Peyer's patch (tissue), 4 donors: ENCODE measurements at regions not wholly inside any gene's neighbourhood (a gene's known extent, or its start where the extent isn't known, plus 50 kb on each side); places are given as distances from the start of the nearest gene placed in this dataset.

ENCODE experiments used
- DNase-seq, 3 donors: peaks; one replicate each; pipeline ENCODE4 v3.0.0-alpha.2; 2017 to 2019
- H3K27ac ChIP-seq, 4 donors: fragments of 200-600 bp; sonication (generic); one replicate each; pipeline ENCODE4 v1.5.1; 2016 to 2019
- H3K27me3 ChIP-seq, 2 donors: fragments of 200-600 bp; sonication (generic); one replicate each; pipeline ENCODE4 v1.5.1; 2019
- H3K36me3 ChIP-seq, 3 donors: fragments of 200-600 bp; sonication (generic); one replicate each; pipeline ENCODE4 v1.5.1; 2016 to 2019
- H3K4me1 ChIP-seq, 4 donors: fragments of 200-600 bp; sonication (generic); one replicate each; pipeline ENCODE4 v1.5.1; 2016 to 2019
- H3K4me3 ChIP-seq, 4 donors: fragments of 200-600 bp; sonication (generic); 1 replicate in 3 of 4; 2 replicates in 1 of 4; pipeline ENCODE4 v1.5.1; 2016 to 2019; ENCODE audit warnings: mild to moderate bottlenecking in 1 of 4
- H3K9me3 ChIP-seq, 4 donors: fragments of 200-600 bp; sonication (generic); one replicate each; pipeline ENCODE4 v1.5.1; 2016 to 2019; ENCODE audit warnings: mild to moderate bottlenecking in 1 of 4
- POLR2A ChIP-seq, 2 donors: fragments of 450-650 bp; IDR thresholded peaks; one replicate each; pipeline ENCODE4 v1.5.1; 2017; ENCODE audit warnings: antibody characterized with exemption in 2 of 2, mild to moderate bottlenecking in 2 of 2, moderate library complexity in 2 of 2
- TF ChIP-seq, protein P1 (sequence below), 6 experiments: fragments of 450-650 bp in 4 of 6; fragments of 200-600 bp in 2 of 6; sonication (generic) in 1 of 6; IDR thresholded peaks; one replicate each; pipeline ENCODE4 v1.5.1; 2017 to 2019; ENCODE audit warnings: antibody characterized with exemption in 6 of 6, mild to moderate bottlenecking in 3 of 6, moderate library complexity in 1 of 6

DNA sequence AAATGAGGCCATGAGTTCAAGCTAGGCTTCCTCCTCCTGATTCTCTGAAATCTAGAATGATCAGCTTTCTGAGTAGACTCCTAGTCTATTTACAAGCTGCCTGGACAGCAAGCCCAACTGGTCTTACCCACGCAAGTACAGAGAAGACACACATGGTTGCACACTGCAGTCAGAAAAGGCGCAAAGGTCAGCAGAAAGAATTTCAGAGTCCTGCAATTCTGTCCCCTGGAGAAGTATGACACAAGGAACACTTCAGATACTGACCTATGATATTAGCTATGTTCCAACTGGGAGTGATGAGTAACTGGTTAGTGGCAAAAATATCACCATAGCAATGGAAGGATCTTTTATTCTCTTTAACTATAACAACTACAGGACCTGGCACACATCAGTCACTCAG, 336.1 kb upstream of the PKDCC start:
- DNase-seq, result no peak
- no peaks in the 10 kb centered on the region for H3K27me3 ChIP-seq
- no peak overlapping the region for H3K27ac ChIP-seq
- peaks cover 0 to 4% (median 0%) of the 10 kb centered on the region in 4 donors for H3K4me1 ChIP-seq
- TF ChIP-seq, protein P1, sequence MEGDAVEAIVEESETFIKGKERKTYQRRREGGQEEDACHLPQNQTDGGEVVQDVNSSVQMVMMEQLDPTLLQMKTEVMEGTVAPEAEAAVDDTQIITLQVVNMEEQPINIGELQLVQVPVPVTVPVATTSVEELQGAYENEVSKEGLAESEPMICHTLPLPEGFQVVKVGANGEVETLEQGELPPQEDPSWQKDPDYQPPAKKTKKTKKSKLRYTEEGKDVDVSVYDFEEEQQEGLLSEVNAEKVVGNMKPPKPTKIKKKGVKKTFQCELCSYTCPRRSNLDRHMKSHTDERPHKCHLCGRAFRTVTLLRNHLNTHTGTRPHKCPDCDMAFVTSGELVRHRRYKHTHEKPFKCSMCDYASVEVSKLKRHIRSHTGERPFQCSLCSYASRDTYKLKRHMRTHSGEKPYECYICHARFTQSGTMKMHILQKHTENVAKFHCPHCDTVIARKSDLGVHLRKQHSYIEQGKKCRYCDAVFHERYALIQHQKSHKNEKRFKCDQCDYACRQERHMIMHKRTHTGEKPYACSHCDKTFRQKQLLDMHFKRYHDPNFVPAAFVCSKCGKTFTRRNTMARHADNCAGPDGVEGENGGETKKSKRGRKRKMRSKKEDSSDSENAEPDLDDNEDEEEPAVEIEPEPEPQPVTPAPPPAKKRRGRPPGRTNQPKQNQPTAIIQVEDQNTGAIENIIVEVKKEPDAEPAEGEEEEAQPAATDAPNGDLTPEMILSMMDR (IDR thresholded peaks at IDR 0.05), result no peak
- TF ChIP-seq POLR2A (IDR thresholded peaks at IDR 0.05), result no peak
- H3K9me3 ChIP-seq, result no peaks in the 10 kb centered on the region
- H3K4me3 ChIP-seq, result no peak overlapping the region
- no peaks in the 10 kb centered on the region for H3K36me3 ChIP-seq

- TF ChIP-seq, protein P1 (IDR thresholded peaks at IDR 0.05), result no peak
- no peak for TF ChIP-seq POLR2A (IDR thresholded peaks at IDR 0.05)
Observed at GRCh38 chr2:41716497-41716896, 331.3 kb upstream of the PKDCC start.

GRCh38 chr2:41717839-41718238, 330.0 kb upstream of the PKDCC start:
- Histone ChIP-seq H3K27ac (no peak overlapping the region), H3K4me3 (no peak overlapping the region), H3K4me1 (peaks cover 0 to 4% (median 0%) of the 10 kb centered on the region in 4 donors), H3K27me3 (no peaks in the 10 kb centered on the region), H3K36me3 (no peaks in the 10 kb centered on the region), H3K9me3 (no peaks in the 10 kb centered on the region)
- DNase-seq, result no peak
- TF ChIP-seq, protein P1 (IDR thresholded peaks at IDR 0.05), result no peak
- no peak for TF ChIP-seq POLR2A (IDR thresholded peaks at IDR 0.05)

More at GRCh38 chr2:41716497-41716896, 331.3 kb upstream of the PKDCC start:
- H3K27me3 ChIP-seq, result no peaks in the 10 kb centered on the region
- H3K4me3 ChIP-seq, result no peak overlapping the region
- H3K36me3 ChIP-seq, result no peaks in the 10 kb centered on the region
- no peak overlapping the region for H3K27ac ChIP-seq
- H3K4me1 ChIP-seq, result peaks cover 0 to 4% (median 0%) of the 10 kb centered on the region in 4 donors
- no peak for DNase-seq
- no peaks in the 10 kb centered on the region for H3K9me3 ChIP-seq

DNA sequence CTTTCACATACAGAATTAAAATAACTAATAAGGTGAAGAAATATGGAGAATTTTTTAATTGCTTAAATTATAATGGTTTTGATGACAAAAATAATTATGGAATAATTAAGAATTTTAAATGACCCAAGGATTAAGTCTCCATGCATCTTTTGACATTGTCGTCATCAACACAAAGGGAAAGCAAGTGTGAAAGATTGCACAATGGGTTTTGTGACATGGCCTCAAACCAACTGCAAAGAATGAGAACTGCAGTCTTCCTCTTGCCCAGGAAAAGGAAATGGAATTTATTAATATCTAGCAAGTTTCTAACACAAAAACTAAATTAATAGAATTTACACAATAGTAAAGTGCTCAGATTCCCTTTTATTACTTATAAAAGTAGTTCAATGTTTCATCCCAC, 329.1 kb upstream of the PKDCC start:
- no peak for DNase-seq
- Histone ChIP-seq H3K27ac (no peak overlapping the region), H3K36me3 (no peaks in the 10 kb centered on the region), H3K4me3 (no peak overlapping the region), H3K27me3 (no peaks in the 10 kb centered on the region), H3K4me1 (peaks cover 0 to 4% (median 0%) of the 10 kb centered on the region in 4 donors), H3K9me3 (no peaks in the 10 kb centered on the region)
- TF ChIP-seq, protein P1 (IDR thresholded peaks at IDR 0.05), result no peak
- TF ChIP-seq POLR2A (IDR thresholded peaks at IDR 0.05), result no peak

DNA sequence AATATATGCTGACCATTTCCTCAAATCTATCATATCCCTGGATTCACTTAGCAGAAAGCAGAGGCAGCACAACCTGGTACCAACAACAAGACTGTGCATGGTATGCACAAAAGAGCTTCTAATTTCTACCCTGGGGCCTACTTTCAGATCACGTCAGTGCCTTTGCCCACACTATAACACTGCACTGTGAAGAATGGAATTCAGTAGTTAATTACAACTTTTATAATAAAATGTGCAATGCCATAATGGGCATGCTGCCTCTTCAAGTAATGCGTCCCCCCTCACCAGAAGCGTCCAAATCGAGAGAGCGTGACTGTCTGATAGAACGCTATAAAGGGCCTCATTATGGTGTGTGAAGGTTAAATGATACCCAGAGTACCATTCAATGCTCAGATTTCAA, 328.1 kb upstream of the PKDCC start:
- H3K4me3 ChIP-seq, result no peak overlapping the region
- no peak for DNase-seq
- no peak overlapping the region for H3K27ac ChIP-seq
- H3K36me3 ChIP-seq, result no peaks in the 10 kb centered on the region
- H3K9me3 ChIP-seq, result no peaks in the 10 kb centered on the region
- no peak for TF ChIP-seq POLR2A (IDR thresholded peaks at IDR 0.05)
- TF ChIP-seq, protein P1 (IDR thresholded peaks at IDR 0.05), result no peak
- H3K27me3 ChIP-seq, result no peaks in the 10 kb centered on the region
- H3K4me1 ChIP-seq, result peaks cover 0 to 4% (median 0%) of the 10 kb centered on the region in 4 donors
